ENCODE measurements at regions not wholly inside any gene's neighbourhood (a gene's known extent, or its start where the extent isn't known, plus 50 kb on each side); places are given as distances from the start of the nearest gene placed in this dataset.

DNA sequence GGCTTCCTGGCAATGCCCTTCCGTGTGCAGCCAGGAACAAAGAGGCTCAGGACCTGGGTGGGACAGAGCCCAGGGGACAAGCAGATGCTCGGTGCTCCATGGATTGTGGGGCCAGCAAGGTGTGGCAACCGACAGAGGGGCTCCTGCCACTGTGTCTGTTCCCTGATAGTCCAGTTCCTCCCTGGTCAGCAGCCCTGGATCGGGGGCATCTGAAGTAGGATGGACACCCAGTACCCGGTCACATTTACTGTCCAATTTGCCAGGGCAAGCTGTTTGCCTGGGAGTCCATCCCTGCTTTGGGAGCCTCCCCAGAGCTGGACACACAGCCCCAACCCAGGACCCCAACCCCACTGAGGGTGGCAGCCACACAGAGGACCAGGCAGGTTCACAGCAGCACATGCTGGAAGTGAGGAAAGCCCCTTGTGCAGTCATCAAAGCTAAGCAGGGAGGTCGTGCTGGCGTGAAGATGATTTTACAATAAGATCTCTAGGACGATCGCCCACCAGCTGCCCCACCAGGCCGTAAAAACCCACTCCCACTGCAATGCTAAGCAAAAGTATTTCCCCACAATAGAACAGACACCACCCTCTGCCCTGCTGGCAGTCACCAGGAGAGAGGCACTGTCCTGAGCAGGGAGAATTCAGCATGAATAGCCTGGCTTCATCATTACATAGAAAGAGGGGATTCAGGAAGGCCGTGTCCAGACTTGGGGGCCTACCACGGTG is 141.7 kb downstream of the NDUFA10 start:
- TF ChIP-seq EZH2 (IDR thresholded peaks at IDR 0.05) = no peak
- TF ChIP-seq, protein P1, sequence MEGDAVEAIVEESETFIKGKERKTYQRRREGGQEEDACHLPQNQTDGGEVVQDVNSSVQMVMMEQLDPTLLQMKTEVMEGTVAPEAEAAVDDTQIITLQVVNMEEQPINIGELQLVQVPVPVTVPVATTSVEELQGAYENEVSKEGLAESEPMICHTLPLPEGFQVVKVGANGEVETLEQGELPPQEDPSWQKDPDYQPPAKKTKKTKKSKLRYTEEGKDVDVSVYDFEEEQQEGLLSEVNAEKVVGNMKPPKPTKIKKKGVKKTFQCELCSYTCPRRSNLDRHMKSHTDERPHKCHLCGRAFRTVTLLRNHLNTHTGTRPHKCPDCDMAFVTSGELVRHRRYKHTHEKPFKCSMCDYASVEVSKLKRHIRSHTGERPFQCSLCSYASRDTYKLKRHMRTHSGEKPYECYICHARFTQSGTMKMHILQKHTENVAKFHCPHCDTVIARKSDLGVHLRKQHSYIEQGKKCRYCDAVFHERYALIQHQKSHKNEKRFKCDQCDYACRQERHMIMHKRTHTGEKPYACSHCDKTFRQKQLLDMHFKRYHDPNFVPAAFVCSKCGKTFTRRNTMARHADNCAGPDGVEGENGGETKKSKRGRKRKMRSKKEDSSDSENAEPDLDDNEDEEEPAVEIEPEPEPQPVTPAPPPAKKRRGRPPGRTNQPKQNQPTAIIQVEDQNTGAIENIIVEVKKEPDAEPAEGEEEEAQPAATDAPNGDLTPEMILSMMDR (IDR thresholded peaks at IDR 0.05) = no peak

Measured in neural progenitor cell (in vitro differentiated cells).